Neural cell (in vitro differentiated cells): ENCODE measurements at regions not wholly inside any gene's neighbourhood (a gene's known extent, or its start where the extent isn't known, plus 50 kb on each side); places are given as distances from the start of the nearest gene placed in this dataset.

Experiments used
- H2AFZ ChIP-seq: fragments of 200-600, 300-800 bp; sonication (generic), shearing (Covaris generic); 2 replicates; pipeline ENCODE4 v1.6.0; 2014; ENCODE audit warnings: low read depth, mild to moderate bottlenecking, antibody characterized with exemption, low read length, moderate library complexity
- H3F3A ChIP-seq: fragments of 200-600 bp; shearing (Covaris generic); 2 replicates; pipeline ENCODE4 v1.6.1; 2016; ENCODE audit warnings: mild to moderate bottlenecking, moderate library complexity, mixed read lengths, antibody characterized with exemption, low read length; ENCODE audit not compliant: insufficient read depth, poor library complexity, severe bottlenecking
- H3K27ac ChIP-seq: fragments of 200-600, 300-800 bp; sonication (generic), shearing (Covaris generic); 2 replicates; pipeline ENCODE4 v1.5.1; 2014; ENCODE audit warnings: mild to moderate bottlenecking, low read length, moderate library complexity
- H3K27me3 ChIP-seq: fragments of 300-800, 200-600 bp; sonication (generic), shearing (Covaris generic); 2 replicates; pipeline ENCODE4 v1.6.0; 2014; ENCODE audit warnings: mild to moderate bottlenecking, low read depth, low read length, moderate library complexity; ENCODE audit not compliant: insufficient read depth
- H3K36me3 ChIP-seq: fragments of 300-800, 200-600 bp; sonication (generic), shearing (Covaris generic); 2 replicates; pipeline ENCODE4 v1.5.1; 2014; ENCODE audit warnings: mild to moderate bottlenecking, antibody characterized with exemption, low read length, moderate library complexity; ENCODE audit not compliant: insufficient read depth
- H3K4me2 ChIP-seq: fragments of 300-800, 200-600 bp; sonication (generic), shearing (Covaris generic); 2 replicates; pipeline ENCODE4 v1.6.0; 2014; ENCODE audit warnings: mild to moderate bottlenecking, low read length
- H3K4me3 ChIP-seq: fragments of 300-800, 200-600 bp; sonication (generic), shearing (Covaris generic); 2 replicates; pipeline ENCODE4 v1.5.1; 2014; ENCODE audit warnings: mild to moderate bottlenecking, low read length, moderate library complexity
- H3K79me2 ChIP-seq: fragments of 200-600 bp; shearing (Covaris generic); replicated peaks from 2 replicates; pipeline ENCODE4 v1.6.0; 2014; ENCODE audit warnings: mild to moderate bottlenecking, low read length, moderate library complexity; ENCODE audit not compliant: insufficient read depth
- H3K9ac ChIP-seq: fragments of 300-800, 200-600 bp; sonication (generic), shearing (Covaris generic); 2 replicates; pipeline ENCODE4 v1.6.1; 2016; ENCODE audit warnings: mild to moderate bottlenecking, low read length, mixed read lengths
- H3K9me2 ChIP-seq: fragments of 200-600 bp; shearing (Covaris generic); 2 replicates; pipeline ENCODE4 v1.6.1; 2016; ENCODE audit warnings: mild to moderate bottlenecking, low read length, mixed read lengths; ENCODE audit not compliant: insufficient read depth
- H3K9me3 ChIP-seq: fragments of 200-600, 300-800 bp; sonication (generic), shearing (Covaris generic); 2 replicates; pipeline ENCODE4 v1.6.1; 2016; ENCODE audit warnings: mild to moderate bottlenecking, mixed run types, low read length, moderate library complexity, mixed read lengths
- H4K20me1 ChIP-seq: fragments of 200-600 bp; shearing (Covaris generic); 2 replicates; pipeline ENCODE4 v1.6.1; 2016; ENCODE audit warnings: mild to moderate bottlenecking, mixed run types; ENCODE audit not compliant: insufficient read depth
- CTCF ChIP-seq: fragments of 450-650 bp; IDR thresholded peaks from 2 replicates; pipeline ENCODE4 v1.5.1; 2014; ENCODE audit warnings: antibody characterized with exemption, mild to moderate bottlenecking, moderate library complexity; ENCODE audit not compliant: poor library complexity, severe bottlenecking
- EP300 ChIP-seq: fragments of 450-650 bp; conservative IDR thresholded peaks from 2 replicates; pipeline ENCODE4 v1.6.1; 2014; ENCODE audit warnings: antibody characterized with exemption, mild to moderate bottlenecking, moderate library complexity; ENCODE audit not compliant: poor library complexity, severe bottlenecking
- EZH2 ChIP-seq: fragments of 200-600, 300-800 bp; shearing (Covaris generic), sonication (generic); IDR thresholded peaks from 2 replicates; pipeline ENCODE4 v1.6.1; 2014; ENCODE audit warnings: antibody characterized with exemption, low read length, borderline replicate concordance, mild to moderate bottlenecking; ENCODE audit not compliant: insufficient read depth, poor library complexity, severe bottlenecking
- MXI1 ChIP-seq: fragments of 450-650 bp; conservative IDR thresholded peaks from 2 replicates; pipeline ENCODE4 v1.6.1; 2014; ENCODE audit warnings: antibody characterized with exemption, mild to moderate bottlenecking; ENCODE audit not compliant: poor library complexity, severe bottlenecking
- POLR2AphosphoS5 ChIP-seq: IDR thresholded peaks from 2 replicates; pipeline ENCODE4 v1.6.1; 2012
- RAD21 ChIP-seq: fragments of 450-650 bp; conservative IDR thresholded peaks from 2 replicates; pipeline ENCODE4 v1.6.1; 2014; ENCODE audit warnings: antibody characterized with exemption, mild to moderate bottlenecking, moderate library complexity
- REST ChIP-seq: IDR thresholded peaks from 2 replicates; pipeline ENCODE4 v1.6.1; 2012; ENCODE audit warnings: borderline replicate concordance
- SMC3 ChIP-seq: fragments of 450-650 bp; conservative IDR thresholded peaks from 2 replicates; pipeline ENCODE4 v1.6.1; 2014; ENCODE audit warnings: antibody characterized with exemption, mild to moderate bottlenecking, moderate library complexity; ENCODE audit not compliant: poor library complexity
- TAF1 ChIP-seq: IDR thresholded peaks from 2 replicates; pipeline ENCODE4 v1.6.1; 2012; ENCODE audit warnings: low read depth

GRCh38 chr1:23625929-23626535 is 65.6 kb upstream of the RPL11 start:
- Histone ChIP-seq H3K9me2 (no peaks in the 10 kb centered on the region), H3K4me3 (no peak overlapping the region), H2AFZ (no peak overlapping the region), H4K20me1 (no peaks in the 10 kb centered on the region), H3K79me2 (no peaks in the 10 kb centered on the region), H3K36me3 (no peaks in the 10 kb centered on the region), H3K9ac (no peak overlapping the region), H3K9me3 (no peaks in the 10 kb centered on the region), H3F3A (no peaks in the 10 kb centered on the region), H3K27me3 (peaks cover 4% of the 10 kb centered on the region), H3K4me2 (no peak overlapping the region), H3K27ac (no peak overlapping the region)
- TF ChIP-seq SMC3 (no peak), MXI1 (no peak), REST (no peak), EZH2 (no peak), RAD21 (no peak), CTCF (no peak), EP300 (no peak), TAF1 (no peak), POLR2AphosphoS5 (no peak)

- Histone ChIP-seq H3K4me2 (no peak overlapping the region), H3K36me3 (no peaks in the 10 kb centered on the region)
Measured at GRCh38 chr1:23625459-23625858, 66.1 kb upstream of the RPL11 start.

More at GRCh38 chr1:23625459-23625858, 66.1 kb upstream of the RPL11 start:
- H2AFZ ChIP-seq: no peak overlapping the region
- H3K27me3 ChIP-seq: peaks cover 9% of the 10 kb centered on the region
- TF ChIP-seq POLR2AphosphoS5 (no peak), REST (no peak), EP300 (no peak), RAD21 (no peak), EZH2 (no peak), MXI1 (no peak), SMC3 (no peak), TAF1 (no peak), CTCF (no peak)
- no peaks in the 10 kb centered on the region for H3K9me2 ChIP-seq
- no peak overlapping the region for H3K9ac ChIP-seq
- no peaks in the 10 kb centered on the region for H4K20me1 ChIP-seq
- H3K9me3 ChIP-seq: no peaks in the 10 kb centered on the region
- H3K27ac ChIP-seq: no peak overlapping the region
- H3K4me3 ChIP-seq: no peak overlapping the region
- H3F3A ChIP-seq: no peaks in the 10 kb centered on the region
- H3K79me2 ChIP-seq: no peaks in the 10 kb centered on the region
